GM19240 (cell line): ENCODE measurements at regions not wholly inside any gene's neighbourhood (a gene's known extent, or its start where the extent isn't known, plus 50 kb on each side); places are given as distances from the start of the nearest gene placed in this dataset.

Experiments used
- DNase-seq: peaks from one replicate; pipeline ENCODE4 v3.0.0; 2011; ENCODE audit warnings: low spot score; ENCODE audit not compliant: insufficient read length

DNA sequence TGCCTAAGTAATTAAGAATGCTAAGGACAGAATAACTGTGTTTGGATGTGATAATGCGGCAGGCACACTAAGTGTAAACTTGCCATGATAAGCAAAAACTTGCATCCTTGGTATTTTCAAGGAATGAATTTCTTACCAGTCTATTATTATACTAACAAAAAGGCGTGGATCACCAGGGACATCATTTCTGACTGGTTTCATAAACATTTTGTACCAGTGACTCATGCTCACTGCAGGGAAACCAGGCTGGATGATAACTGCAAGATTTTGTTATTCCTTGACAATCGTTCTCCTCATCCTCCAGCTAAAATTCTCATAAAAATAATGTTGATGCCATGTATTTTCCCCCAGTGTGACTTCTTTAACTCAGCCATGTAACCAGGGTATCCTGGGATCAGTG lies 289.5 kb downstream of the CDCA7 start:
- DNase-seq = no peak

- DNase-seq = no peak
Measured at GRCh38 chr2:173647681-173648311, 293.1 kb downstream of the CDCA7 start.

DNA sequence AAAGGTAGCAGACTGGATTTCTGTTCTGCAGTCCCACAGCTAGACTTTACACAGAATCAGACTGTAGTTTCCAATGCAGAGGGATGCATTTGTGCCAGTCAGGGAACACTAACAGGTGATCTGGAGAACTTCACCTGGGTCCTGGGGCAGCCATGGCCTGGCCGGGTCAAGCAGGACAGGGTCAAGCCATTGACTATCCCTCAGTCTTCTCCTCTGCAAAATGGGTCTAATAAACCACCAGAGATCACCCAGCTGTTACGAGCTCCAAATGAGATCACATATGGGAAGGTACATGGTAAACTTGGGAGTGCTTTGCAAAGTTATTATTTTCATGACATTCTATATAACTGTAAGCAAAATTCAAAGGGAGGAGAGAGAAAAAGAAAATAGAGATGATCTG lies 294.1 kb downstream of the CDCA7 start:
- no peak for DNase-seq

- no peak for DNase-seq
Measured at GRCh38 chr2:173649527-173650219, 295.0 kb downstream of the CDCA7 start.

DNA sequence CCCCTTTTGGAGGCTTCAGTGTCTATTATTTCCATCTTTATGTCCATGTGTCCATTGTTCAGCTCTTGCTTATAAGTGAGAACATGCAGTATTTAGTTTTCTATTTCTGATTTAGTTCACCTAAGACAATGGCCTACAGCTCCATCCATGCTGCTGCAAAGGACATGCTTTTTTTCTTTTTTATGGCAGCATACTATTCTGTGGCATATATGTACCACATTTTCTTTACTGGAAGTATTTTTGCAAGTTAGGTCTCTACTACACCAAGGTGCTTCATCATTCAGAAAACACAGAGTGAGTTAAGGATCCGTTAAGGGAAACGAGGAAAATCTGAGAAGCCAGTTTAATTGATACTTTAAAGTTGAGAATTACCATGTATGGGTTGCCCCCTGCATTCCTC lies 297.2 kb downstream of the CDCA7 start:
- no peak for DNase-seq

- no peak for DNase-seq
Measured at GRCh38 chr2:173652311-173652710, 297.6 kb downstream of the CDCA7 start.

DNA sequence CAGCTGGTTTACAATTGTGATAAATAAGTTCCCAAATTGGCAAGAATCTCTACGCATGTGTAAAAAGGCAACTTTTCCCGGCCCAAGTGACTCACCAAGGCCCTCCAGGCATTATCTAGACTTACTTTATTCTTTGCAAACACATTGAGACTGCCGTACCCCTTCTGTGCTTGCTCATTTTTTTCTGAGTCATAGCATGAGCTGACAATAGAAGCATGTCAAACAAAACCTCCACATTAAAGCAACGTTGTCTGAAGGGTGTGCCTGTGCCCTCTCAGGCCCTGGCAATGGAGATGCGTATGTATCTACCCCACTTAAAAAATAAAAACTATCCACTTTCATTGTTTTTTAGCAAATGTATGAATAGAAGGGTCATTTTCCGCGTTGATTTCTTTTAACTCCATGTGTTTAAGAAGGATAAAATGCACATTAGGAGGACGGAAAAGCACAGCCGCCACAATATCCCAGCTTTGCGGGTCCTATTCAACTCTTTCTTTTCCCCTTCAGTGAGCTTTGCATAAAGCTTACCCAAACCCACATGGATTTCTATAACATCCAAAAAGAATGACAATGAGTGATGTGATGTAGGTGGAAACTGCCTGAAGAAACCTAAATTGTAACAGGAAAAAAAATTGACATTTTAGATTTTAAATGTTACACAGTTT lies 298.2 kb downstream of the CDCA7 start:
- no peak for DNase-seq

DNA sequence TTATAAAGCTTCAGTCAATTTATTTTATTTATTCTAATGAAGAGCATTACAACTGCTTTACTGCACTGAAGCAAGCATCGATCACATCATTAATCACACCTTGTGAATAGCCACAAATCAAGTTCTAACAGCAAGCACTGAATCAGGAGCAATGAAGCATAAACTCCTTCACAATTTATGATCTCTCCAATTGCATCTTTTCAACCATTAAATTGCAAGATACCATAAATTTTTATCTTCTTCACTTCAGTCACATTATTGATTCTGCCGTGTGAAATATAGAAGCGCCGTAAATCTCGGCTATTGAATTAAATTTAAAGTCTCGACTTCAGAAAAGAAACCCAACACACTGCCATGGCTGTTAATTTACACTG lies 298.7 kb downstream of the CDCA7 start:
- DNase-seq = no peak

DNA sequence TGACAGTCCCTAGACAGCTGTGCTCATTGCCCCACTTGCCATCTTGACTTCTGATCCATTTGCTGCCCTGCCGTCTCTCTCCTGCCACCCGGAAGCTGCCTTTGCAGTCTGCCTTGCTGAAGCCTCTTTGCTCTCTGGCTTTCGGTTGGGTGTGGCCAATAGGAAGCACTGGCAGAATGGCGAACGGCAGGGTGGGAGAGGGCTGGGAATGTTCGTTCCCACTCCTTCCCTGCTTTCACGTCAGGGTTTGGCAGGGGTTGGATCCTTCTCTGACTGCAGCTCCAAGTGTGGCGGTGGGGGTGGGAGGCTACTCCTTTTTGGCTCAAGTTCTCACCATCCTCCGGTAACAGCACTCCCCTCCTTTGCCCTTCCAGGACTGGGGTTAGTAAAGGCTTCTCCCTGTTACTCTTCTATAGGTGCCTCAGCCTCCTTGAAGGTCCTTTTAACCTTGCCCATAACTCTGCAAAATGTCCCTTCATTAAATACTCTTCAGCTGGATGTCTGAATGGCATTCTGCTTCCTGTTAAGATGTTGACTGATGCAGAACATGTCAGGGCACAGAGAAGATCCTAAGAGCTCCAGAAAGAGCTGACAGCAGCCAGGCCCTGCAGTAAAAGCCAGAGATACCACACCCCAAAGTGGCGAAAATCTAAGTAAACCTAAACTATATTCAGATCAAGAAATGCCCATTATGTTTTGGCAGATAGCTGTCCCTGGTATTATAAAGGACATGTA lies 299.7 kb downstream of the CDCA7 start:
- DNase-seq = no peak

GRCh38 chr2:173654896-173655265 lies 300.2 kb downstream of the CDCA7 start:
- no peak for DNase-seq

- DNase-seq = no peak
Measured at GRCh38 chr2:173656086-173656485, 301.4 kb downstream of the CDCA7 start.

DNA sequence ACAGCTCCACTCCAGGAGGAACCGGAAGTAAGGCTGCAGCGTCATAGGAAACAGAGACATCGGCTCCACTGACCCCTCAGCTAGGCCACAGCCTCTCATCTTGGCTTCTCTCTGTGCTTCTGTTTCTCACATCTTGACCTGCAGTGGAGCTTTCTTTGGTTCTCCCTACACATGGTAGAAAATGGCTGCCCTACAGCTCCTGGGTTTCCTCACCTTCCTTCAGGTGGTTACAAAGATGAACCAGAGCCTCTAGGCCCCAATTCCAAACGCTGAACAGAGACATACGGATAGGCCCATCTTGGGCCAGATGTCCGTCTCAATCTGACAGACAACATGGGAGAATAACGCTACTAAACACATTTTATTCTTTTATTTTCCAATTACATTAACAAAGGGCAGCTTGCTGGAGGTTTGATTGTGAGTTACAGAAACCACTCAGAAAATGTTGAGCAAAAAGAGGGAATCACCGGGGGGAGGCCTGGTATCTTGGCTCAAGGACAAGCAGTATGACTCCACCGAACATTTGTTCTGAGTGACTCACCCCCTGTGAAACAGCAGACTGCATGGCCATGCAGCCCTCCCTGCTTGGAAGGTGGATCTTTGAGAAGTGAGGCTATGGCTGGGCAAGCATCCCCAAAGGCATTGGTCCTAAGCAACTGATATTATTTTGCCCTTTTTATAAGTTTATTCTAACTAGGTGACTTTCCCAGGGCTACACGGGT lies 303.5 kb downstream of the CDCA7 start:
- DNase-seq = no peak

DNA sequence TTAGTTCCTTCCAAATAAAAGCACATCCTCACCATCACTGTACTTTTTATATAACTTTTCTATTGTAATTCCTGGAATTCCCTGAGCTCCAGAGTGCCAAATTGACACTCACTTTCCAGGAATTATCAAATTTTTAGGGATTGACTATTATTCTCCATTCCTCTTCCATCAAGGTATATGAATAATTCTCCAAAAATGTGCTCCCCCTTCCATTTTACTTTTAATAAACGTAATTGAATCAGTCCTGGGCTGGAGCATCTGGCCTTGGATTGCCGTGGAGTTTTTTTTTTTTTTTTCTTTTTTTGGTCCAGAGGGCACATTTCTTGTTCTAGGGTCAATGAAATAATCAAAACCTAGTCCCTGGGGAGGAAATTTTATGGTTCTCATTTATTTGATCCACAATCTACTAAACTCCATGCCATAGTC lies 304.3 kb downstream of the CDCA7 start:
- DNase-seq = no peak

DNA sequence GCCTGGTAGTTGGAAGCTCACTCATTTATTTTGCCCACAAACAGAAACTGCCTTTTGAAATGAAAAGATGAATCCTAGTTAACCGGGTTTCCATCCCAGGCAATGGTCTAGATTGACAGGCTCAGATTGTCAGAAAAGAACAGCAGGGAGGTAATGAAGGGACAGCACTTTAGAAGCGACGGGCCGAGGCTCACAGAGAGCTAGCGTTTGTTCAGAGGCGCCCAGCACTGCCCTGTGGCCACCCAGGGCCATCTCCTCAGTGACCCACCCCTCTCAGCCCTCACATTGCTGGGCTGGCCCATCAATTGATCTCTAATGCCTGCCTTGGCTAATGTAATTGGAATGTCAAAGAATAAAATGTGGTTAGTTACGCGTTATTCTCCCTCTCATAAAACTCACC lies 304.8 kb downstream of the CDCA7 start:
- DNase-seq = no peak

GRCh38 chr2:173661586-173661985 lies 303.6 kb downstream of the SP3 start:
- no peak for DNase-seq

DNA sequence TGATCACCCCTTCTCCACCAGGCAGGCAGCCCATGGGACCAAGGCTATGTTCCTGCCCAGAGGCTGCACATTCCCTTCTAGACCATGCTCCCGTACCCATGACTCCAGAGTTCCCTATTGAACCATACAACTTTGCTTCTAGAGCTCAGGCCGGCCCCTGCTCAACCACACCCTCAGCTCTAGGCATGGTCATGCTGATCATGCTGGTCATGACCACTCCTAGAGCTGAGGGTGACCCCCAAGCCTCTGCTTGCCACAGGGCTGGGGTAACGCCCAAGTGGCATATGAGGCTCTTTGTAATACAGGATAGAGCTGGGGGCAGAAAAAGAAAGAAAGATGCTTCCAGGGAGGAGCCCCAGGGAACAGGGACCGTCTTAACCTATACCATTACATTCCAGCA lies 301.8 kb downstream of the SP3 start:
- DNase-seq = no peak

GRCh38 chr2:173663835-173664512 lies 301.2 kb downstream of the SP3 start:
- DNase-seq = no peak

DNA sequence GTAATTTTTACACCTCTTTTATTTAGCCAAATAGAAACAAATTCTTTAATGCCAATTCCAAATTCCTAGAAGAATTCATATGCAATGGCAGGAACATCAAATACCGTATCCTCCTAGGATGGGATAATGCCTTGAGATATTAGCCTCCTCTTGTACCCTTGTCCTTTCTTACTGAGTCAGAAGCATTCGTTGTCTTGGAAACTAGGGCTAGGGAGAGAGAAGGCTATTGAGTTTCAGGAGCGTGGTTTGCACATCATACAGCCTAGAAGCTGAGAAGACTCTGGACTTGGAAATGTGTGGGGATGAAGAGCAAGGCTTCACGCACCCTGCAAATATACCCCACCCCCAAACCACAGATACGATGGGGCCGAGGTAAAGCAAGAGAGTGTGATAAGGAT lies 300.7 kb downstream of the SP3 start:
- no peak for DNase-seq

- DNase-seq = no peak
Measured at GRCh38 chr2:173666171-173666888, 298.8 kb downstream of the SP3 start.

- DNase-seq = no peak
Measured at GRCh38 chr2:173667014-173667413, 298.2 kb downstream of the SP3 start.
